Stomach smooth muscle (tissue), 2 donors: ENCODE measurements at regions not wholly inside any gene's neighbourhood (a gene's known extent, or its start where the extent isn't known, plus 50 kb on each side); places are given as distances from the start of the nearest gene placed in this dataset.

Source experiments
- H3K27ac ChIP-seq: one replicate; pipeline ENCODE4 v1.7.0; 2013; ENCODE audit warnings: mild to moderate bottlenecking, low read length, inconsistent platforms
- H3K27me3 ChIP-seq, 2 donors: one replicate each; pipeline ENCODE4 v1.7.0; 2013; ENCODE audit warnings: low read length in 2 of 2; ENCODE audit not compliant: insufficient read depth in 2 of 2, control insufficient read depth in 1 of 2
- H3K36me3 ChIP-seq, 2 donors: one replicate each; pipeline ENCODE4 v1.7.0; 2013; ENCODE audit warnings: low read length in 2 of 2; ENCODE audit not compliant: control insufficient read depth in 2 of 2, insufficient read depth in 2 of 2
- H3K4me1 ChIP-seq: one replicate; pipeline ENCODE4 v1.7.0; 2013; ENCODE audit warnings: low read length; ENCODE audit not compliant: control insufficient read depth, insufficient read depth
- H3K4me3 ChIP-seq, 2 donors: one replicate each; pipeline ENCODE4 v1.7.0; 2013; ENCODE audit warnings: low read length in 2 of 2
- H3K9ac ChIP-seq, 2 donors: one replicate each; pipeline ENCODE4 v1.7.0; 2013; ENCODE audit warnings: low read length in 2 of 2, mild to moderate bottlenecking in 1 of 2
- H3K9me3 ChIP-seq, 2 donors: one replicate each; pipeline ENCODE4 v1.7.0; 2013; ENCODE audit warnings: low read length in 2 of 2; ENCODE audit not compliant: control insufficient read depth in 2 of 2
- donor health status: healthy.
- donor health status: Pancreatic carcinoma.

GRCh38 chr10:78162853-78163252 is 129.2 kb downstream of the RPS24 start:
- Histone ChIP-seq H3K4me3 (no peak overlapping the region), H3K27ac (no peak overlapping the region), H3K9ac (no peak overlapping the region)

DNA sequence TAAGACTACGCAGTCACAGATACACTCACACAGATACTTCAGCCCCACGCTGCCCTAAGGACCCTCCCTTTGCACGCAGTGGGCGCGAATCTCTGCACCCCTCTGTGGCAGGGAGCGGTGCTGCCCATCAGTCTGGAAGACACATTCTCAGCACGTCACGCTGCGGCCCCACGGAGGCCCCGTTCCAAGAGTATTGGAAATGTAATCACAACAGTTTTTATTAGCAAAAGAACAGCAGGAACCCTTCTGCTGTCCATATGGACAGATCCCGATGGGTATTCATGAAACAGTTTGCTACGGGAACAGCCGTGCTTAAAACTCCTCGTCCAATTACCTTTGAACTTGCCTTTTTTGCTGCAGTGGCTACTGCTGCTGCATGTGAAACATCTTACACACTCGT is 131.0 kb downstream of the RPS24 start:
- peaks cover 0 to 3% of the 10 kb centered on the region in 2 donors for H3K9me3 ChIP-seq
- H3K9ac ChIP-seq: no peak overlapping the region
- H3K27ac ChIP-seq: no peak overlapping the region
- peaks cover 2 to 3% of the 10 kb centered on the region in 2 donors for H3K27me3 ChIP-seq
- H3K36me3 ChIP-seq: no peaks in the 10 kb centered on the region
- H3K4me1 ChIP-seq: no peaks in the 10 kb centered on the region
- no peak overlapping the region for H3K4me3 ChIP-seq

More at GRCh38 chr10:78162853-78163252, 129.2 kb downstream of the RPS24 start:
- H3K27me3 ChIP-seq: peaks cover 2 to 3% of the 10 kb centered on the region in 2 donors
- H3K36me3 ChIP-seq: no peaks in the 10 kb centered on the region
- H3K4me1 ChIP-seq: no peaks in the 10 kb centered on the region
- H3K9me3 ChIP-seq: peaks cover 0 to 3% of the 10 kb centered on the region in 2 donors

GRCh38 chr10:78165172-78165571 is 131.5 kb downstream of the RPS24 start:
- no peaks in the 10 kb centered on the region for H3K36me3 ChIP-seq
- H3K27ac ChIP-seq: no peak overlapping the region
- H3K9me3 ChIP-seq: peaks cover 0 to 3% of the 10 kb centered on the region in 2 donors
- no peak overlapping the region for H3K9ac ChIP-seq
- H3K4me1 ChIP-seq: no peaks in the 10 kb centered on the region
- peaks cover 2 to 3% of the 10 kb centered on the region in 2 donors for H3K27me3 ChIP-seq
- H3K4me3 ChIP-seq: no peak overlapping the region

DNA sequence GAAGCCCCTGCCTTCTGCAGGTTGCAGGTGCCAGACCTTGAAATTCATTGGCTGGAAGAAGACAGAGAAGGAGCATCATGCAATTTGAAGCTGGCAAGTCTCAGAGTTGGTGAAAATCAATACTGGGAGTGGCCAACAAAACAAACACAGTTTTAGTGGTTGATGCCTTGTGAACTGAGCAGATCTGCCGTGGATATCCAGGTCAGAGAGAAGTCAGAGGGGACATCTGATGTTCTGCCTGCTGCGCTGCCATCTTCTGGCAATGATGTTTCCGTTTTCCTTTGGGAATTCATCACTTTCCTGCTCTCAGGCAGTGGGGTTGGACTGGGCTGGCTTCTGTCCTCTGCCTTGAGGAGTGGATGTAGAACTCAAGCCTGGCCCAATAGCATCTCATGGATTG is 132.0 kb downstream of the RPS24 start:
- H3K4me1 ChIP-seq: no peaks in the 10 kb centered on the region
- peaks cover 2 to 3% of the 10 kb centered on the region in 2 donors for H3K27me3 ChIP-seq
- H3K4me3 ChIP-seq: no peak overlapping the region
- no peaks in the 10 kb centered on the region for H3K36me3 ChIP-seq
- peaks cover 0 to 3% of the 10 kb centered on the region in 2 donors for H3K9me3 ChIP-seq
- no peak overlapping the region for H3K27ac ChIP-seq
- H3K9ac ChIP-seq: no peak overlapping the region

- H3K27me3 ChIP-seq: peaks cover 2 to 3% of the 10 kb centered on the region in 2 donors
- H3K27ac ChIP-seq: no peak overlapping the region
- peaks cover 0 to 3% of the 10 kb centered on the region in 2 donors for H3K9me3 ChIP-seq
These were observed 132.6 kb downstream of the RPS24 start for GRCh38 chr10:78166261-78166660.

GRCh38 chr10:78169214-78169613 is 135.6 kb downstream of the RPS24 start:
- Histone ChIP-seq H3K9me3 (no peaks in the 10 kb centered on the region), H3K27ac (no peak overlapping the region), H3K4me1 (no peaks in the 10 kb centered on the region)

More at GRCh38 chr10:78166261-78166660, 132.6 kb downstream of the RPS24 start:
- no peak overlapping the region for H3K9ac ChIP-seq
- no peaks in the 10 kb centered on the region for H3K36me3 ChIP-seq
- H3K4me3 ChIP-seq: no peak overlapping the region
- no peaks in the 10 kb centered on the region for H3K4me1 ChIP-seq

GRCh38 chr10:78170026-78170475 is 136.4 kb downstream of the RPS24 start:
- Histone ChIP-seq H3K27ac (no peak overlapping the region), H3K9ac (no peak overlapping the region), H3K4me1 (no peaks in the 10 kb centered on the region), H3K27me3 (peaks cover 0 to 2% of the 10 kb centered on the region in 2 donors), H3K36me3 (no peaks in the 10 kb centered on the region), H3K4me3 (no peak overlapping the region), H3K9me3 (no peaks in the 10 kb centered on the region)

More at GRCh38 chr10:78169214-78169613, 135.6 kb downstream of the RPS24 start:
- Histone ChIP-seq H3K36me3 (no peaks in the 10 kb centered on the region), H3K27me3 (peaks cover 2 to 3% of the 10 kb centered on the region in 2 donors), H3K9ac (no peak overlapping the region), H3K4me3 (no peak overlapping the region)

- Histone ChIP-seq H3K27ac (no peak overlapping the region), H3K4me3 (no peak overlapping the region)
These were observed 138.2 kb downstream of the RPS24 start for GRCh38 chr10:78171633-78172400.

DNA sequence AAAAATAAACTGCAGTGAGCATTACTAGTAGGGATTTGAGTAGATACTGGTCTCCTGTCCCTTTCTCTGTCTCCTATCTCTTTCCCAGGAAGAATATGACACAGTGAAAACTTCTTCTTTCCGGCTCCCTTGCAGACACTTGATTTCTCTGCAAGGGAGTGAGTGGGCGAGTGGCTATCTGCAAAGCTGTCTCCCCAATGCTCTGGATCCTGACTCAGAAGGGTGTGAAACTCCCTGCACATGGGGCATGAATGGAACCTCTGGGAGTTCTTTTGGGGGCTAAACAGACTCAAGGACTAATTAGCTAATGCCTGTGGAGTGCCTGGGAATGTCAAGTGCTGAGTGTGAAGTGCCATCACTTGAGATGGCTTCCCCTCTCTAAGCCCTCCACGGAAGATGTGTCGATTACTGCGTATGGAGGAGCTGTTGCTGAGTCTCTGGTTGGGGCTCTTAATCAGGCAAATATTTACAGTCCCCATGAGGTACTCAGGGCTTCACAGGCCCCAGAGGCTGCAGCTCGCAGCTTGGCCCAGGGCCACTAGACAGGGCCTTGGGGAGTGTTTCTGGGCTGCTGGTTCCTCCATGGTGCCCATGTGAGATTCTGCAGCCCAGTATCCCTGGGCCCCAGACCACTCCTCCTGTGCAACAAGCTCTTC is 139.8 kb downstream of the RPS24 start:
- no peak overlapping the region for H3K9ac ChIP-seq
- H3K36me3 ChIP-seq: no peaks in the 10 kb centered on the region
- no peak overlapping the region for H3K27ac ChIP-seq
- H3K9me3 ChIP-seq: no peaks in the 10 kb centered on the region
- H3K4me3 ChIP-seq: no peak overlapping the region
- H3K27me3 ChIP-seq: no peaks in the 10 kb centered on the region
- no peaks in the 10 kb centered on the region for H3K4me1 ChIP-seq

More at GRCh38 chr10:78171633-78172400, 138.2 kb downstream of the RPS24 start:
- H3K9ac ChIP-seq: no peak overlapping the region
- H3K4me1 ChIP-seq: no peaks in the 10 kb centered on the region
- no peaks in the 10 kb centered on the region for H3K36me3 ChIP-seq
- no peaks in the 10 kb centered on the region for H3K27me3 ChIP-seq
- H3K9me3 ChIP-seq: no peaks in the 10 kb centered on the region

DNA sequence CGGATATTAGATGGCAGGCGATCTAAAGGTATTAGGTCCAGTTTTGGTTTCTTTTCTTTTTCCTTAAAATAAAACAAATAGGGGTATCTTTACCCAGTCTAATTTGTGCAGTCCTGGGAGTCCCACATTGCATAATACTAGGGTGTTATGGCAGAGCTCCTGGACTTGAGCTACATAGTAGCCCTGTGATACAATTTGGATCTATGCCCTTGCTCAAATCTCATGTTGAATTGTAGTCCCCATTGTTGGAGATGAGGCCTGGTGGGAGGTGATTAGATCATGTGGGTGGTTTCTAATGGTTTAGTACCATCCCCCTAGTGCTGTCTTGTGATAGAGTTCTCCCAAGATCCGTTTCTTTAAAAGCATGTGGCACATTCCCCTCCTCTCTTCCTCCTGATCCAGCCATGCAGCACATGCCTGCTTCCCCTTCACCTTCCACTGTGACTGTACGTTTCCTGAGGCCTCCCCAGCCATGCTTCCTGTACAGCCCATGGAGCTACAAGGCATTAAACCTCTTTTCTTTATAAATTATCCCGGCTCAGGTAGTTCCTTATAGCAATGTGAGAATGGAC is 141.9 kb downstream of the RPS24 start:
- no peaks in the 10 kb centered on the region for H3K4me1 ChIP-seq
- no peaks in the 10 kb centered on the region for H3K9me3 ChIP-seq
- H3K27me3 ChIP-seq: no peaks in the 10 kb centered on the region
- H3K9ac ChIP-seq: no peak overlapping the region
- H3K4me3 ChIP-seq: no peak overlapping the region
- no peak overlapping the region for H3K27ac ChIP-seq
- no peaks in the 10 kb centered on the region for H3K36me3 ChIP-seq
